H9 (cell line): ENCODE measurements at regions not wholly inside any gene's neighbourhood (a gene's known extent, or its start where the extent isn't known, plus 50 kb on each side); places are given as distances from the start of the nearest gene placed in this dataset.

Source experiments
- DNase-seq: peaks from one replicate; pipeline ENCODE4 v3.0.0-alpha.2; 2017
- H2AFZ ChIP-seq: one replicate; pipeline ENCODE4 v1.6.1; 2013; ENCODE audit warnings: mild to moderate bottlenecking, low read length, control low read depth, moderate library complexity
- H2AK5ac ChIP-seq: 2 replicates; pipeline ENCODE4 v1.6.1; 2013; ENCODE audit warnings: low read length, control low read depth, mixed read lengths; ENCODE audit not compliant: insufficient read length
- H2BK120ac ChIP-seq: one replicate; pipeline ENCODE4 v1.6.1; 2013; ENCODE audit warnings: low read depth, mild to moderate bottlenecking, low read length, control low read depth, inconsistent platforms; ENCODE audit not compliant: poor library complexity, severe bottlenecking
- H2BK12ac ChIP-seq: 2 replicates; pipeline ENCODE4 v1.6.1; 2013; ENCODE audit warnings: low read length, control low read depth, mixed read lengths, low read depth; ENCODE audit not compliant: insufficient read length
- H2BK15ac ChIP-seq: 2 replicates; pipeline ENCODE4 v1.6.1; 2013; ENCODE audit warnings: low read depth, low read length, control low read depth
- H2BK20ac ChIP-seq: one replicate; pipeline ENCODE4 v1.6.1; 2013; ENCODE audit warnings: low read depth, mild to moderate bottlenecking, low read length, control low read depth, inconsistent platforms; ENCODE audit not compliant: poor library complexity, severe bottlenecking
- H2BK5ac ChIP-seq: 2 replicates; pipeline ENCODE4 v1.6.1; 2013; ENCODE audit warnings: low read length, control low read depth, mixed read lengths; ENCODE audit not compliant: insufficient read length
- H3K14ac ChIP-seq: 2 replicates; pipeline ENCODE4 v1.6.1; 2013; ENCODE audit warnings: low read length, control low read depth; ENCODE audit not compliant: insufficient read depth
- H3K18ac ChIP-seq: 2 replicates; pipeline ENCODE4 v1.6.1; 2013; ENCODE audit warnings: low read depth, mild to moderate bottlenecking, mixed read lengths, low read length, control low read depth; ENCODE audit not compliant: insufficient read length
- H3K23ac ChIP-seq: 2 replicates; pipeline ENCODE4 v1.6.1; 2013; ENCODE audit warnings: low read length, control low read depth, mixed read lengths, low read depth; ENCODE audit not compliant: insufficient read length
- H3K23me2 ChIP-seq: 2 replicates; pipeline ENCODE4 v1.6.1; 2013; ENCODE audit warnings: low read depth, mild to moderate bottlenecking, mixed read lengths, low read length, control low read depth; ENCODE audit not compliant: insufficient read length, poor library complexity, severe bottlenecking
- H3K27ac ChIP-seq: 2 replicates; pipeline ENCODE4 v1.5.1; 2013; ENCODE audit warnings: low read length, control low read depth, mixed read lengths, low read depth; ENCODE audit not compliant: insufficient read length
- H3K27me3 ChIP-seq: 2 replicates; pipeline ENCODE4 v1.6.1; 2013; ENCODE audit warnings: low read length, control low read depth, inconsistent platforms; ENCODE audit not compliant: insufficient read depth
- H3K4ac ChIP-seq: 2 replicates; pipeline ENCODE4 v1.6.1; 2013; ENCODE audit warnings: low read depth, mild to moderate bottlenecking, control low read depth, inconsistent platforms, low read length, moderate library complexity
- H3K4me1 ChIP-seq: 2 replicates; pipeline ENCODE4 v1.6.1; 2013; ENCODE audit warnings: low read length, control low read depth, inconsistent platforms; ENCODE audit not compliant: insufficient read depth
- H3K4me2 ChIP-seq: 2 replicates; pipeline ENCODE4 v1.6.1; 2013; ENCODE audit warnings: low read length, control low read depth, mixed read lengths; ENCODE audit not compliant: insufficient read length, insufficient read depth
- H3K56ac ChIP-seq: 2 replicates; pipeline ENCODE4 v1.6.1; 2013; ENCODE audit warnings: low read depth, mild to moderate bottlenecking, mixed read lengths, low read length, control low read depth; ENCODE audit not compliant: insufficient read length
- H3K79me1 ChIP-seq: 2 replicates; pipeline ENCODE4 v1.6.1; 2013; ENCODE audit warnings: low read depth, mild to moderate bottlenecking, moderate library complexity, low read length, control low read depth, inconsistent platforms; ENCODE audit not compliant: insufficient read depth, poor library complexity, severe bottlenecking
- H3K79me2 ChIP-seq: 2 replicates; pipeline ENCODE4 v1.6.1; 2013; ENCODE audit warnings: low read length, control low read depth, inconsistent platforms; ENCODE audit not compliant: insufficient read depth
- H3K9ac ChIP-seq: 2 replicates; pipeline ENCODE4 v1.6.1; 2013; ENCODE audit warnings: low read length, control low read depth, mixed read lengths; ENCODE audit not compliant: insufficient read length; ENCODE audit errors: extremely low read depth
- H3K9me3 ChIP-seq: one replicate; pipeline ENCODE4 v1.6.1; 2013; ENCODE audit warnings: low read depth, low read length, inconsistent platforms; ENCODE audit not compliant: control insufficient read depth
- H3T11ph ChIP-seq: one replicate; pipeline ENCODE4 v1.6.1; 2013; ENCODE audit warnings: mild to moderate bottlenecking, low read length, control low read depth, inconsistent platforms
- H4K20me1 ChIP-seq: one replicate; pipeline ENCODE4 v1.6.1; 2013; ENCODE audit not compliant: control insufficient read depth, insufficient read length, insufficient read depth
- H4K5ac ChIP-seq: 2 replicates; pipeline ENCODE4 v1.6.1; 2013; ENCODE audit warnings: low read depth, mild to moderate bottlenecking, mixed read lengths, low read length, control low read depth; ENCODE audit not compliant: insufficient read length
- H4K8ac ChIP-seq: replicated peaks from 2 replicates; pipeline ENCODE4 v1.6.1; 2013; ENCODE audit warnings: low read length, control low read depth, mixed read lengths, low read depth; ENCODE audit not compliant: insufficient read length
- H4K91ac ChIP-seq: 2 replicates; pipeline ENCODE4 v1.6.1; 2013; ENCODE audit warnings: low read depth, mild to moderate bottlenecking, moderate library complexity, mixed read lengths, low read length, control low read depth; ENCODE audit not compliant: insufficient read length
- H3K27ac Mint-ChIP-seq, 3 experiments: 2 replicates in 2 of 3; 3 replicates in 1 of 3; pipeline ENCODE4 v1.8.0; 2020 to 2021; ENCODE audit warnings: mixed read lengths in 3 of 3, mild to moderate bottlenecking in 1 of 3, moderate library complexity in 1 of 3
- H3K27me3 Mint-ChIP-seq: 2 replicates; pipeline ENCODE4 v1.8.0; 2021; ENCODE audit warnings: low read depth, mild to moderate bottlenecking, moderate library complexity, mixed read lengths
- H3K36me3 Mint-ChIP-seq, 3 experiments: 2 replicates in 2 of 3; 3 replicates in 1 of 3; pipeline ENCODE4 v1.8.0; 2020 to 2021; ENCODE audit warnings: low read depth in 3 of 3, mixed read lengths in 3 of 3; ENCODE audit not compliant: insufficient read depth in 1 of 3
- H3K4me1 Mint-ChIP-seq, 2 experiments: 2 replicates each; pipeline ENCODE4 v1.8.0; 2020; ENCODE audit warnings: mixed read lengths in 2 of 2
- H3K4me3 Mint-ChIP-seq, 2 experiments: 2 replicates in 1 of 2; 3 replicates in 1 of 2; pipeline ENCODE4 v1.8.0; 2020 to 2021; ENCODE audit warnings: mild to moderate bottlenecking in 2 of 2, mixed read lengths in 2 of 2, moderate library complexity in 1 of 2
- H3K9me3 Mint-ChIP-seq, 2 experiments: 2 replicates in 1 of 2; 3 replicates in 1 of 2; pipeline ENCODE4 v1.8.0; 2020; ENCODE audit warnings: mild to moderate bottlenecking in 2 of 2, mixed read lengths in 2 of 2, moderate library complexity in 1 of 2
- WGBS: extraction: QIAGEN DNeasy Blood & Tissue Kit; methylation state at CpG from one replicate; pipeline ENCODE4 v1.1.7; 2013; ENCODE audit warnings: missing lambda C conversion rate, low lambda C conversion rate, mixed read lengths; ENCODE audit not compliant: insufficient read length; ENCODE audit errors: extremely low coverage; 5-methylcytosine and 5-hydroxymethylcytosine counted together
- TF ChIP-seq, protein P1 (sequence below): fragments of 200-600 bp; sonication (generic); conservative IDR thresholded peaks from 3 replicates; pipeline ENCODE4 v1.8.0; 2021; ENCODE audit warnings: antibody characterized with exemption, mild to moderate bottlenecking

DNA sequence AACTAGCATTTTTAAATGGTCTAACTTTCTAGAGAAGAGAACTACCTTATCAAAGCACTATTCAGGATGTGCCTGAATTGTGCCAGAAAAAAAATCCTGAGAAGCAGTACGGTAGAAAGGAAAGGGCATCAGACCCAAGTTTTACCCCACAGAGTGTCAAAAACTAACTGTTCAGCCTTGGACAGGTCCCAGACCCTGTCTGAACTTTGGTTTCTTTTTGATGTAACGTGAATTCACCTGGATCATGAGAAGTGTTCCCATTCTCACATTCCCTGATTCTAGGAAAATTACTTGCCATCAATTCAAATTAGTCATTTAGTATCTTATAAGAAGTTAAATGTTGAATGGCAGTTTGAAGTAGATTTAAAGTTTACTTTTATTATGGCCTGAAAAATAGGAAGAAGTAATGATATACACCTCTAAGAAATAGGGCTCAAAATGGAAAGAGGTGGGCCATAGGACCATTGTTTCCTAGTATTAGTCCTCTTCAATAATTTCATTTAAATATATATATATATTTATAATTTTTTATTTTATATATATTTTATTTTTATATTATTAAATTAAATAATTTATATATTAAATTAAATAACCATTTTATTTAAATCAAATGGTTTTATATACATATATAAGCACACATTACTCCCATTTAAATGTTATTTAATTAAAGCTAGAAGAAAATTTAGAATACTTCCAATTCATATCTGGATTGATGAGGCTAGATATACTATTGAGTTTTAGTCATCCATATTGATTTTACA lies 181.9 kb upstream of the PPARGC1A start:
- no CpG with 5 or more reads among the region's 2 CpGs for WGBS
- no peak overlapping the region for H2BK12ac ChIP-seq
- no peaks in the 10 kb centered on the region for H3K23me2 ChIP-seq
- no peak overlapping the region for H3K4me2 ChIP-seq
- H3K56ac ChIP-seq = no peak overlapping the region
- H2BK5ac ChIP-seq = no peak overlapping the region
- H4K8ac ChIP-seq = no peak overlapping the region
- no peak overlapping the region for H4K91ac ChIP-seq
- H3K14ac ChIP-seq = no peak overlapping the region
- H3K36me3 Mint-ChIP-seq = peaks cover 0 to 2% (median 0%) of the 10 kb centered on the region in 3 experiments; a peak in 1 of 7 replicates
- no peaks in the 10 kb centered on the region for H3K9me3 Mint-ChIP-seq
- no peak overlapping the region for H2BK120ac ChIP-seq
- H3K4ac ChIP-seq = no peak overlapping the region
- no peaks in the 10 kb centered on the region for H4K20me1 ChIP-seq
- H4K5ac ChIP-seq = no peak overlapping the region
- no peak overlapping the region for H2AK5ac ChIP-seq
- H3K27ac ChIP-seq = no peak overlapping the region
- H3K4me3 Mint-ChIP-seq = no peak overlapping the region
- H3T11ph ChIP-seq = no peak overlapping the region
- no peaks in the 10 kb centered on the region for H3K79me1 ChIP-seq
- H3K79me2 ChIP-seq = no peaks in the 10 kb centered on the region
- H3K4me1 ChIP-seq = no peaks in the 10 kb centered on the region; the same call in 1 of the 2 replicates
- no peak overlapping the region for H2BK20ac ChIP-seq
- TF ChIP-seq, protein P1, sequence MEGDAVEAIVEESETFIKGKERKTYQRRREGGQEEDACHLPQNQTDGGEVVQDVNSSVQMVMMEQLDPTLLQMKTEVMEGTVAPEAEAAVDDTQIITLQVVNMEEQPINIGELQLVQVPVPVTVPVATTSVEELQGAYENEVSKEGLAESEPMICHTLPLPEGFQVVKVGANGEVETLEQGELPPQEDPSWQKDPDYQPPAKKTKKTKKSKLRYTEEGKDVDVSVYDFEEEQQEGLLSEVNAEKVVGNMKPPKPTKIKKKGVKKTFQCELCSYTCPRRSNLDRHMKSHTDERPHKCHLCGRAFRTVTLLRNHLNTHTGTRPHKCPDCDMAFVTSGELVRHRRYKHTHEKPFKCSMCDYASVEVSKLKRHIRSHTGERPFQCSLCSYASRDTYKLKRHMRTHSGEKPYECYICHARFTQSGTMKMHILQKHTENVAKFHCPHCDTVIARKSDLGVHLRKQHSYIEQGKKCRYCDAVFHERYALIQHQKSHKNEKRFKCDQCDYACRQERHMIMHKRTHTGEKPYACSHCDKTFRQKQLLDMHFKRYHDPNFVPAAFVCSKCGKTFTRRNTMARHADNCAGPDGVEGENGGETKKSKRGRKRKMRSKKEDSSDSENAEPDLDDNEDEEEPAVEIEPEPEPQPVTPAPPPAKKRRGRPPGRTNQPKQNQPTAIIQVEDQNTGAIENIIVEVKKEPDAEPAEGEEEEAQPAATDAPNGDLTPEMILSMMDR = no peak
- no peak overlapping the region for H3K9ac ChIP-seq
- no peak overlapping the region for H2BK15ac ChIP-seq
- H3K18ac ChIP-seq = no peak overlapping the region
- peaks cover 0 to 6% of the 10 kb centered on the region in 2 experiments; a peak in 1 of 4 replicates for H3K4me1 Mint-ChIP-seq
- no peak overlapping the region for H3K27ac Mint-ChIP-seq
- no peak overlapping the region for H3K23ac ChIP-seq
- no peak for DNase-seq
- no peak overlapping the region for H2AFZ ChIP-seq
- no peaks in the 10 kb centered on the region for H3K27me3 ChIP-seq
- H3K27me3 Mint-ChIP-seq = peaks cover 3% of the 10 kb centered on the region; the same call in 1 of the 2 replicates
- no peaks in the 10 kb centered on the region for H3K9me3 ChIP-seq
